Stimulated activated effector memory CD8-positive, alpha-beta T cell treated with anti-CD3 and anti-CD28 coated beads, Interleukin-12 subunit alpha, Interleukin-12 subunit beta, amount 100 ng/mL, for 72 hours (primary cell): ENCODE measurements at regions not wholly inside any gene's neighbourhood (a gene's known extent, or its start where the extent isn't known, plus 50 kb on each side); places are given as distances from the start of the nearest gene placed in this dataset.
"Not testable (repeated sequence)": the region's sequence is repeated elsewhere in the genome, so short reads cannot be mapped to it uniquely, and the experiment has no call there.

Experiments
- ATAC-seq: fragments of 150-1000 bp; cut with Tn5 transposase; 2 replicates; pipeline ENCODE4 v1.10.0; 2021
- DNase-seq, 2 donors: peaks; one replicate each; pipeline ENCODE4 v3.0.0; 2021 to 2022; ENCODE audit warnings: low spot score in 2 of 2
- H3K27ac Mint-ChIP-seq: one replicate; pipeline ENCODE4 v1.8.0; 2022; ENCODE audit warnings: mild to moderate bottlenecking, mixed read lengths
- H3K36me3 Mint-ChIP-seq: one replicate; pipeline ENCODE4 v1.8.0; 2022; ENCODE audit warnings: mild to moderate bottlenecking, mixed read lengths
- H3K4me1 Mint-ChIP-seq: one replicate; pipeline ENCODE4 v1.8.0; 2022; ENCODE audit warnings: mixed read lengths
- H3K4me3 Mint-ChIP-seq: one replicate; pipeline ENCODE4 v1.8.0; 2022; ENCODE audit warnings: mild to moderate bottlenecking, mixed read lengths
- H3K9me3 Mint-ChIP-seq: one replicate; pipeline ENCODE4 v1.8.0; 2022; ENCODE audit warnings: mixed read lengths

DNA sequence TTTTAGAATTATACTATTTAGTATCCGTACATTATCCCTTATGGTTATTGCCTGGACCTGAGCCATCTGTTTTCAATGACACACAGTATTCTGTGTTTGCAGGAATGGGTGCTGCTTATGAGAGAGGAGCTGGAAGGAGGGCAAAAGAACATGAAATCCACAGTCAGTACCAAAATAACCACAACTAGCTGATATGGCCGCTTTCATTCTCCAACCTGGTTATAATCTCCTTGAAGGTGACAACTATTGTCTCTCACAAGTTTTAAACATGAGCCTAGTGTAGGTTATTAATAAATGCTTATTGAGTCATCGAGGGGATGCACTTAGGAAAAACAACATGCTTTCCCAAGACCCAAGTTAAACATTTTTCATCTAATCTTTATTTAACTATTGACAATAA is 356.6 kb downstream of the BMP2 start:
- Mint-ChIP-seq H3K36me3 (no peaks in the 10 kb centered on the region), H3K4me3 (no peak overlapping the region), H3K27ac (no peak overlapping the region), H3K9me3 (peaks cover 4% of the 10 kb centered on the region), H3K4me1 (no peaks in the 10 kb centered on the region)
- DNase-seq (no peak), ATAC-seq (no peak)

DNA sequence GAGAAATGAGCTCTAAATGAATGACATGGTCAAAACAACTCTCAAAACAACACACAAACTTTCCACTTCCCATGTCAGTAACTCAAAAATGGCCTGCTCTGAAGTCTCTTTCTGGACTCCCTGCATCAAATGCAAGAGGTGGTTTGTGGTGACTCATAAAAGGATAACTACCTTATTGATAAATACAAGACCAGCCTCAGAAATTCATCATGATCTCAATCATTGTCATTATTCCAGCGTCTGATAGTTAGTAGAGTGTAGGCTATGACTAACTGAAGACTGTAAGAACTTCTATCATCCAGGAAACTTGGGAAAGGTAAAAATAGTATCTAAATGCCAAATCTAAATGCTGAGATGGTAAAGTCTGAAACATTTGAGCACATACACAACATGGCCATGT is 369.4 kb downstream of the BMP2 start:
- peaks cover 14% of the 10 kb centered on the region for H3K9me3 Mint-ChIP-seq
- no peaks in the 10 kb centered on the region for H3K36me3 Mint-ChIP-seq
- ATAC-seq = no peak
- no peak overlapping the region for H3K27ac Mint-ChIP-seq
- DNase-seq = no peak
- no peaks in the 10 kb centered on the region for H3K4me1 Mint-ChIP-seq
- no peak overlapping the region for H3K4me3 Mint-ChIP-seq

DNA sequence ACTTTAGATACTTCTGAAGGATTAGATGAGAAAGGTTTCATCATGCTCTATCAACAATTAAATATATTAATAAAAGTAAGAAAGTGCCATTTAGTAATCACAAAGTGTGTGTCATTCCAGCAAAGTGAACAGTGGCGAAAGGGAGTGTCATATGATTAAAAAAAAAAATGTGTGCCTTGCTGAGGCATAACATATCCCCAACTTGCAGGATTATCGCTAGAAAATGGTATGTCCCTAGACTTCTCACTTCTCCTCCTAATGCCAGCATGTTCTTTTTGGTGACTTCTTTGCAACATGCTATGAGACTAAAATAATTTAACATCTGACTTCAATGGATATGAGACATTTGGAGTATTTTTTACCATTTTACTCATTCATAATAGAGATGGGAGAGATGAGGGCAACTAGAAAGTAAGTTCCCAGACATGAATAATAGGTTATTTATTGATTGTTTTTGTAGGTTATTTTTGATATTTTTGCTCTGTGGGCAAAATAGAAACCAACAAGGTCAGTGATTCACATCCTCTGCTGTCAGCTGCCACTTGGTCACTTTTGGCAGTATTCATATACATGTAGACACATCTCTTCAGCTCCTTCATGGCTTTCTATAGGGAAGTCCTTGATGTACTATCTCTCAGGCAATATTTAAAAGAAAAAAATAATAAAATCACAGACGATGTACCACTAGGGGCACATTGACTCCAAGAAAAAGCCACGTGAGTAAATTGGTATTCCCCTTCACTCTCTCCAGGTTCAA is 370.1 kb downstream of the BMP2 start:
- ATAC-seq (no peak), DNase-seq (no peak)
- Mint-ChIP-seq H3K9me3 (peaks cover 14% of the 10 kb centered on the region), H3K27ac (no peak overlapping the region), H3K4me1 (no peaks in the 10 kb centered on the region), H3K36me3 (no peaks in the 10 kb centered on the region), H3K4me3 (no peak overlapping the region)

DNA sequence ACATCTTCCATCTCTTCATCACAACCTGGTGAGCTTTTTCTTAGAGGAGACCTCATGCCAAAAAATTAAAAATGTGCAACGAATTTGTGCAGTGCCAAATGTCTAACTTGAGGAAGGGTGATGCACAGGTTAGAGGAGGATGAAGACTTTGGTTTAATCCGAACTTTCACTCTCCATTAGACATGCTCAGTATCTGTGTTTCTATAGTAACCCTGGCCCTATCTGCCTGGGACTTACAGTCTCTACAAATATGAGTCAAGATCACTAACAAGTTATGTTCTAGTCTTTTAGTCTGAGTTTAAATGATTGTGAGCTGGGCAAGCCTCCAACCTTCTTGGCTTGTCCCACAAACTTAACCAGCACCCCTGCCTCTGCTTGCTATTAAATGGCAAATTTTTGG is 377.0 kb downstream of the BMP2 start:
- Mint-ChIP-seq H3K27ac (no peak overlapping the region), H3K36me3 (no peaks in the 10 kb centered on the region), H3K9me3 (peaks cover 4% of the 10 kb centered on the region), H3K4me3 (no peak overlapping the region), H3K4me1 (no peaks in the 10 kb centered on the region)
- ATAC-seq (no peak), DNase-seq (no peak)

DNA sequence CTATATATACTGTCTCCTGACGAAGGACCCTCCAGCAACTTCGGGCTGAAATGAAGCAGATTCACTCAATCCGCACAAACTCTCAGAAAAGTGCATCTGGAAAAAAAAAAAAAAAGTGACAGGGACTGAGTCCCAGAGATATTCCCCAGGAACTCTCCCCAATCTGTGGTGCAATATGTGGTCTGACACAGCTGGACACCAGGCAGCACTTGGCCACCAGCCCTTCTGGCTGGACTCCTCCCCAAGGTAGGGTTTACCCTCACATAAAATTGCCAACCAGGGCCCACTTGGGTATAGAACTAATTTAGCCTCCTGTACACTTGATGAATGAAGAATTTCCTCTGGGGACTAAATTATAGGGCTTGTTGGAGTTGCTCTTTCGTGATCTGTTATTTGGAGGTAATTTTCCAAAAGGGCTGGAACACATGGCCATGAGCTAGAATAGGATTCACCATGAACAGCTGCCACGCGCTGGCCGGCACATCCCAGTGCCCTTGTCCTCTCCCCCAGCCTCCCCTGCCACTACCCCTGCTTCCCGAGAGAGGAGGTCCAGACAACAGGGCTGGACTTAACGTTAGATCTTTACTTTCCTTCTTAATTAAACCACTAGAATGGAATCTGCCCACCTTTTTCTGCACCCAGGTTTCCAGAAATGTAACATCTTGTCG is 379.2 kb downstream of the BMP2 start:
- no peak for DNase-seq
- Mint-ChIP-seq H3K27ac (no peak overlapping the region), H3K4me1 (no peaks in the 10 kb centered on the region), H3K9me3 (no peaks in the 10 kb centered on the region), H3K4me3 (no peak overlapping the region), H3K36me3 (no peaks in the 10 kb centered on the region)
- no peak for ATAC-seq

DNA sequence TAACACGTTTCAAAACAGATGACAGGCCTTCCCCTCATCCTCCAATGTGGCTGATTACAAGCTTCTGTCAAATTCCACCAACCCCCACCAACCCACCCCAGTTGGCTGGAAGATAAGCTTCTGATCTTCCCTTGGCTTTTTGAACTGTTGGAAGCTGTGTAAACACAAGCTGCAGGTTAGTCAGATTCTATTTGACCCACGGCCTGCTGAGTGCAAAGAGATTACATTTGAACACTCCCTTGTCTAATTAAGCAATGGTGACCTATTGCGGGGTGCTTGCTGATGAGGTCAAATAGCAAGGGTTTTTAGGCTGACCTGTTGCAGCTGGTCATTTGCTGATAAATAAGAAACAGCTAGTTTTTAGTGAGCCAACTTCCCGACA is 379.7 kb downstream of the BMP2 start:
- H3K36me3 Mint-ChIP-seq = no peaks in the 10 kb centered on the region
- no peak overlapping the region for H3K27ac Mint-ChIP-seq
- no peak overlapping the region for H3K4me3 Mint-ChIP-seq
- ATAC-seq (no peak), DNase-seq (no peak)
- H3K4me1 Mint-ChIP-seq = no peaks in the 10 kb centered on the region
- no peaks in the 10 kb centered on the region for H3K9me3 Mint-ChIP-seq

DNA sequence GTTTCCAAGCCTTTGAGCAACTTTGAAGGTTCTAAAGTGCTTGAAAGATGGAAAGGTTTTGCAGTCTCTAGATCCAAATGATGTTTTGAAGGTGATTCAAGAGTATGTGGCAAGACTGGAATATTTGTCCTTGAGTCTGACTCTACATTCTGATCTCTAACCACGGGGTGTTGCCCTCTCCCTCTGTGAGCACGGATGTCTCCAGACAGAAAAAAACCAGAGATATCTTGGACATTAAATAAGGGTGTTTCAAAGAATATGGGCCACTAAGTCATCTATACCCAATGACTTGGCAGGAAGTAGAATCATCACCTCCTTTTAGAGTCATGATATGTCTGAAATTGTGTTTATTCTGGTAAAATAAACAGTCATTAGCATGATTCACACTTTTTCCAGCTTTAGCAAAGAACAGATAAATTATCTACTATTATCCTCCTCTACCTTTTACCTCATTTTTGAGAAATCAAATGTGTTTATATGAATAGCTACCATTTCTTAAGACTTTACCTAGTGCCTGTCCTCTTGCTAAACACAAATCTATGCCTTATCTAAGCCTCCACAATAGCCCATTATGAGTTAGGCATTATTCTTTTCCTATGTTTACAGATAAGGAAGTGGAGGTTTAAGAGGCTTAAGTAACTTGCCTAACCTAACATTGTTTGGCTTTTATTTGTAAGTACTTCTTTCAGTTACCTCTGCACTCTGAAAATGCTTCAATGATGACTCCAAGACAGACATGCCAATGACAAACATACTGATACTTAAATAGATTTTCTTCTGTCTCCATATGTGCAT is 384.4 kb downstream of the BMP2 start:
- DNase-seq = no peak
- ATAC-seq = no peak

DNA sequence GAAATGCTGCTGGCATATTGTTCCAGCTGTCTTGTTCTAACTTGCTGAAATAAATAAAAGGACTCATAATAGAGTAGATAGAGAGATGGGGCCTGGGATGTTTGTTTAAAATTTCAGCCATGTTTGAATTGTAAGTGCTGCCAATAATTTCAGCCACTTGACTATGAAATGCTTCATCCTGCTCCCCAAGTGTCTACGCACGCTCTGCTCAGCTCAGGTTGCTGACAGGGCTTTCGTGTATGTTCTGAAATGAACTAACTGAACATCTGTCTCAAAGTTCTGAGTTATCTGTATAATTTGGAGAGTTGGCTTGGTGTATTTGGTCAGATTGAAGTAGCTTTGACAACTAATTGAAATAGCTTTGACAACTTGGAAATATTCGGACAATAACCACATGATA is 387.8 kb downstream of the BMP2 start:
- ATAC-seq (no peak), DNase-seq (no peak)
- H3K4me3 Mint-ChIP-seq = no peak overlapping the region
- peaks cover 9% of the 10 kb centered on the region for H3K9me3 Mint-ChIP-seq
- no peak overlapping the region for H3K27ac Mint-ChIP-seq
- no peaks in the 10 kb centered on the region for H3K4me1 Mint-ChIP-seq
- no peaks in the 10 kb centered on the region for H3K36me3 Mint-ChIP-seq

More for the DNA sequence above, 384.4 kb downstream of the BMP2 start:
- Mint-ChIP-seq H3K4me3 (no peak overlapping the region), H3K27ac (no peak overlapping the region), H3K4me1 (no peaks in the 10 kb centered on the region), H3K9me3 (peaks cover 3% of the 10 kb centered on the region), H3K36me3 (no peaks in the 10 kb centered on the region)

DNA sequence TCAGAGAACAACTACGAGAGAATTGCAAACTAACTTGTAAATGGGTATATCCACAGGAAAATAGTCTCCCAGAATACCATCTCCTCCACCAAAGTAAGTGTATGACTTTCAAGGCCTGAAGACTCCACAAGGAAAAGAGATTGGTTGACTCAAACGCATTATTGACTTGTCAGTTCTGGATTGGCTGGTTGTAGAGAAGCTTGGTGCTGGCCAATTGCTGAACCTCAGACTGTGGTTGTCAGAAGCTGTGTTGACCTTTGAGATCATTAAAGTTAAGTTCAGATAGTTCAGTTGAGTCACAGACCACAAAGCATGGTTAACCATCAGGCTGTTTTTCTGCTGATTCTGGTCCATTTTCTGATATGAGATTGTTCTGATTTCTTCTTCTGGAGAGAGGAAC is 388.3 kb downstream of the BMP2 start:
- H3K36me3 Mint-ChIP-seq = no peaks in the 10 kb centered on the region
- peaks cover 9% of the 10 kb centered on the region for H3K9me3 Mint-ChIP-seq
- DNase-seq (no peak), ATAC-seq (no peak)
- no peaks in the 10 kb centered on the region for H3K4me1 Mint-ChIP-seq
- H3K27ac Mint-ChIP-seq = no peak overlapping the region
- no peak overlapping the region for H3K4me3 Mint-ChIP-seq

DNA sequence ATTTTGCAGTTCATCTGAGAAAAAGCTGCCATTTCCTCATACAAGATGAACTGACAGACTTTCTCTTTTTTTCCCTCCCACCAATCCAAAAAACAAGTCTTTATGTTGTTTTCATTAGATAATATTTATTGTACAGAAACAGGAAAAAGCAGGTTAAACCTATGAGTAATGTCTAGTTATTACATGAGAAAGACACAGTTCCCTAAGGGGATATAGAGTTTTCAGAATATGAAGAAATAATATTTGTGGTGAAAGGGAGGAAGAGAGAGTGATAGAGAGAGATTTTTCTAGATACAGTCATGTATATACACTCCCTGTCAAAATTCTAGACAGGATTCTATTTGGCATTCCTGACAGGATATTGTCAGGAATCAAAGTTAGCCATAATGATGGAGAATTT is 392.4 kb downstream of the BMP2 start:
- Mint-ChIP-seq H3K36me3 (no peaks in the 10 kb centered on the region), H3K4me3 (no peak overlapping the region), H3K4me1 (no peaks in the 10 kb centered on the region), H3K9me3 (peaks cover 21% of the 10 kb centered on the region), H3K27ac (no peak overlapping the region)
- no peak for ATAC-seq
- DNase-seq = no peak

DNA sequence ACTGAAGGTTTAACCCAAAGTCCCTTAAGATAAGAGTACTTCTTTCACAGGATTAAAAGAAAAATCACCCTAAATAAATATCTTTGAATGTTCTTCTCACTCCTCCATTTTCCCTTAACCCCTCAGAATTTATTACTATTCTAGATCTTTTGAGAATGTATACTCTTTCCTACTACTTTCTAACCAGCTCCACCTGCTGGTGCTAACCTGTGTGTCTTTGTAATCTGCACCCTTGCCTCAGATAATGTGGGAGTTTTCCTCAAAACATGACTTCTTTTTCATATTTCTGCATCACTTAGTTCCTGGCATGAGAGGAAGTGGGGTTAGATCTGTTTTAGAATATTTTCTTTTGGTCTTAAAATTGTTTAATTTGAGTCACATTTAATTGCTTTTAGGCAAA is 394.2 kb downstream of the BMP2 start:
- DNase-seq = no peak
- no peak overlapping the region for H3K27ac Mint-ChIP-seq
- ATAC-seq = no peak
- H3K4me3 Mint-ChIP-seq = no peak overlapping the region
- H3K4me1 Mint-ChIP-seq = no peaks in the 10 kb centered on the region
- no peaks in the 10 kb centered on the region for H3K36me3 Mint-ChIP-seq
- H3K9me3 Mint-ChIP-seq = peaks cover 22% of the 10 kb centered on the region

DNA sequence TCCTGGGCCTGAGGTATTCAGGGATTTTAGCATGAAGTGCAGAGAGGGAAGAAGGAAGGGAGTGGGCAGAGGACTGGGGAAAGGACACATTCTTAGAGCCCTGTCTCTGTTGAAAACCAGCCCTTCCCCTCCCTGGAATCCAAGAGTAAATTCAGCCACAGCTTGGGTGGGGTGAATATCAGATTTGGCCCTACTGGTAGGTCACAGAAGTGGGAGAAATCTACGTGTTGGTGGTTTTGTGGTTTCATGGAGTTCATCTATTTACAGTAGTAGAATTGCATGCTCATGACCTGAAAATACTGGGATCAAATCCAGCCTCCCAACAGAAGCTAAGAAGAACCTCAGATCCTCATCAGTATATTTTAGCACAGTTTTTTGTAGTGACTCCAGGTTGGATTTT is 404.4 kb downstream of the BMP2 start:
- H3K27ac Mint-ChIP-seq = no peak overlapping the region
- DNase-seq (no peak), ATAC-seq (no peak)
- H3K4me3 Mint-ChIP-seq = no peak overlapping the region
- no peaks in the 10 kb centered on the region for H3K4me1 Mint-ChIP-seq
- H3K36me3 Mint-ChIP-seq = no peaks in the 10 kb centered on the region
- H3K9me3 Mint-ChIP-seq = peaks cover 3% of the 10 kb centered on the region

DNA sequence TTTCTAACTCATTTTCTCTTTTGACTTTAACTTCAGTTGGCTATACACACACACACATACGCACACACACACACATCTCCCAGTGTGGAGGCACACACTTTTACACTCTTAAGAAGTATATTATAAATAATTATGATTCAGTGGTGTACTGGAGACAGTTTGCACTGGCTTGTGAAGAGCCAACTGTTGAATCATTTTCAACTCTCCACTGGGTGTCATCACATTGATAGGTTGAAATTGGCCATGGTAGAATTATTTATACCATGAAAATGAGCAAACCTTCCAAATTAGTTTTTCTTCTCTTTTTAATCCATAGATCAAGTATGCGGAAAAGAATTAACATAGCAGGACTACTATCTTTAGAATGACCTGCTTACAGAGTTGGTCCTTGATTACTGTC is 407.1 kb downstream of the BMP2 start:
- no peak for DNase-seq
- no peak overlapping the region for H3K27ac Mint-ChIP-seq
- ATAC-seq = no peak
- no peaks in the 10 kb centered on the region for H3K4me1 Mint-ChIP-seq
- H3K4me3 Mint-ChIP-seq = no peak overlapping the region
- H3K9me3 Mint-ChIP-seq = peaks cover 2% of the 10 kb centered on the region
- H3K36me3 Mint-ChIP-seq = no peaks in the 10 kb centered on the region

DNA sequence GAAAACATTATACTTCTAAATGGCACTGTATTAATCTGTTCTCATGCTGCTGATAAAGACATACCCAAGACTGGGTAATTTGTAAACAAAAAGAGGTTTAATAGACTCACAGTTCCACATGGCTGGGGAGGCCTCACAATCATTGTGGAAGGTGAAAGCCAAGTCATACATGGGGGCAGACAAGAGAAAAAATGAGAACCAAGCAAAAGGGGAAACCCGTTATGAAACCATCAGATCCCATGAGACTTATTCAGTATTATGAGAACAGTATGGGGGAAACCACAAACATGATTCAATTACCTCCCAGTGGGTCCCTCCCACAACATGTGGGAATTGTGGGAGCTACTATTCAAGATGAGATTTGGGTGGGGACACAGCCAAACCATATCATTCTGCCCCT is 408.3 kb downstream of the BMP2 start:
- not testable (repeated sequence) for H3K4me3 Mint-ChIP-seq, H3K4me1 Mint-ChIP-seq, ATAC-seq, H3K27ac Mint-ChIP-seq, H3K36me3 Mint-ChIP-seq, DNase-seq
- H3K9me3 Mint-ChIP-seq = peaks cover 10% of the 10 kb centered on the region

DNA sequence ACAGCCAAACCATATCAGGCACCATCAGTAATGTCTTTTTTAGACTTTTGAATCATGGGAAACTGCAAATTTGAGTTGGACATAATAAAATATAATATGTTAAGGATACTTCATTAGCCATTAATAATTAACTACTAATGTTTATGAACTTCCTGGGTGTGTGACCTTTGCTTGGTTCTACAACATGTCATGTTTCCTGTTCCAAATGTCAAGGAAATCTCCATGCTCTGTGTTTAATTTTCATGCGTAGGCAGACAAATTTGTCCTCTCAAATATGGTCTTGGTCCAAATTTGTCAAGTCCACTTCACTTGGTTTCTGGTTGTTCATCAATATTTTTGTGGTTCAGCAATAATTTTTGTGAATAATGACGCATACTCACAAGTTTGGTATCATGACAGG is 410.5 kb downstream of the BMP2 start:
- no peak overlapping the region for H3K4me3 Mint-ChIP-seq
- H3K36me3 Mint-ChIP-seq = no peaks in the 10 kb centered on the region
- no peaks in the 10 kb centered on the region for H3K4me1 Mint-ChIP-seq
- peaks cover 19% of the 10 kb centered on the region for H3K9me3 Mint-ChIP-seq
- H3K27ac Mint-ChIP-seq = no peak overlapping the region
- DNase-seq = no peak
- no peak for ATAC-seq
